SH-SY5Y (cell line): ENCODE measurements at regions not wholly inside any gene's neighbourhood (a gene's known extent, or its start where the extent isn't known, plus 50 kb on each side); places are given as distances from the start of the nearest gene placed in this dataset.

Experiments
- GATA2 ChIP-seq: IDR thresholded peaks from 2 replicates; pipeline ENCODE4 v1.6.1; 2011; ENCODE audit warnings: mild to moderate bottlenecking, low read depth, low read length
- GATA3 ChIP-seq: IDR thresholded peaks from 2 replicates; pipeline ENCODE4 v1.6.1; 2011; ENCODE audit warnings: low read depth, mild to moderate bottlenecking, low read length, moderate library complexity

GRCh38 chr5:96244696-96245095 is 188.4 kb downstream of the PCSK1 start:
- TF ChIP-seq GATA2 = no peak
- no peak for TF ChIP-seq GATA3
